Neural cell (in vitro differentiated cells): ENCODE measurements at regions not wholly inside any gene's neighbourhood (a gene's known extent, or its start where the extent isn't known, plus 50 kb on each side); places are given as distances from the start of the nearest gene placed in this dataset.

Experiments used
- H2AFZ ChIP-seq: fragments of 200-600, 300-800 bp; sonication (generic), shearing (Covaris generic); 2 replicates; pipeline ENCODE4 v1.6.0; 2014; ENCODE audit warnings: low read depth, mild to moderate bottlenecking, antibody characterized with exemption, low read length, moderate library complexity
- H3F3A ChIP-seq: fragments of 200-600 bp; shearing (Covaris generic); 2 replicates; pipeline ENCODE4 v1.6.1; 2016; ENCODE audit warnings: mild to moderate bottlenecking, moderate library complexity, mixed read lengths, antibody characterized with exemption, low read length; ENCODE audit not compliant: insufficient read depth, poor library complexity, severe bottlenecking
- H3K27ac ChIP-seq: fragments of 200-600, 300-800 bp; sonication (generic), shearing (Covaris generic); 2 replicates; pipeline ENCODE4 v1.5.1; 2014; ENCODE audit warnings: mild to moderate bottlenecking, low read length, moderate library complexity
- H3K27me3 ChIP-seq: fragments of 300-800, 200-600 bp; sonication (generic), shearing (Covaris generic); 2 replicates; pipeline ENCODE4 v1.6.0; 2014; ENCODE audit warnings: mild to moderate bottlenecking, low read depth, low read length, moderate library complexity; ENCODE audit not compliant: insufficient read depth
- H3K36me3 ChIP-seq: fragments of 300-800, 200-600 bp; sonication (generic), shearing (Covaris generic); 2 replicates; pipeline ENCODE4 v1.5.1; 2014; ENCODE audit warnings: mild to moderate bottlenecking, antibody characterized with exemption, low read length, moderate library complexity; ENCODE audit not compliant: insufficient read depth
- H3K4me2 ChIP-seq: fragments of 300-800, 200-600 bp; sonication (generic), shearing (Covaris generic); 2 replicates; pipeline ENCODE4 v1.6.0; 2014; ENCODE audit warnings: mild to moderate bottlenecking, low read length
- H3K4me3 ChIP-seq: fragments of 300-800, 200-600 bp; sonication (generic), shearing (Covaris generic); 2 replicates; pipeline ENCODE4 v1.5.1; 2014; ENCODE audit warnings: mild to moderate bottlenecking, low read length, moderate library complexity
- H3K79me2 ChIP-seq: fragments of 200-600 bp; shearing (Covaris generic); replicated peaks from 2 replicates; pipeline ENCODE4 v1.6.0; 2014; ENCODE audit warnings: mild to moderate bottlenecking, low read length, moderate library complexity; ENCODE audit not compliant: insufficient read depth
- H3K9ac ChIP-seq: fragments of 300-800, 200-600 bp; sonication (generic), shearing (Covaris generic); 2 replicates; pipeline ENCODE4 v1.6.1; 2016; ENCODE audit warnings: mild to moderate bottlenecking, low read length, mixed read lengths
- H3K9me2 ChIP-seq: fragments of 200-600 bp; shearing (Covaris generic); 2 replicates; pipeline ENCODE4 v1.6.1; 2016; ENCODE audit warnings: mild to moderate bottlenecking, low read length, mixed read lengths; ENCODE audit not compliant: insufficient read depth
- H3K9me3 ChIP-seq: fragments of 200-600, 300-800 bp; sonication (generic), shearing (Covaris generic); 2 replicates; pipeline ENCODE4 v1.6.1; 2016; ENCODE audit warnings: mild to moderate bottlenecking, mixed run types, low read length, moderate library complexity, mixed read lengths
- H4K20me1 ChIP-seq: fragments of 200-600 bp; shearing (Covaris generic); 2 replicates; pipeline ENCODE4 v1.6.1; 2016; ENCODE audit warnings: mild to moderate bottlenecking, mixed run types; ENCODE audit not compliant: insufficient read depth
- EP300 ChIP-seq: fragments of 450-650 bp; conservative IDR thresholded peaks from 2 replicates; pipeline ENCODE4 v1.6.1; 2014; ENCODE audit warnings: antibody characterized with exemption, mild to moderate bottlenecking, moderate library complexity; ENCODE audit not compliant: poor library complexity, severe bottlenecking
- EZH2 ChIP-seq: fragments of 200-600, 300-800 bp; shearing (Covaris generic), sonication (generic); IDR thresholded peaks from 2 replicates; pipeline ENCODE4 v1.6.1; 2014; ENCODE audit warnings: antibody characterized with exemption, low read length, borderline replicate concordance, mild to moderate bottlenecking; ENCODE audit not compliant: insufficient read depth, poor library complexity, severe bottlenecking
- MXI1 ChIP-seq: fragments of 450-650 bp; conservative IDR thresholded peaks from 2 replicates; pipeline ENCODE4 v1.6.1; 2014; ENCODE audit warnings: antibody characterized with exemption, mild to moderate bottlenecking; ENCODE audit not compliant: poor library complexity, severe bottlenecking
- POLR2AphosphoS5 ChIP-seq: IDR thresholded peaks from 2 replicates; pipeline ENCODE4 v1.6.1; 2012
- RAD21 ChIP-seq: fragments of 450-650 bp; conservative IDR thresholded peaks from 2 replicates; pipeline ENCODE4 v1.6.1; 2014; ENCODE audit warnings: antibody characterized with exemption, mild to moderate bottlenecking, moderate library complexity
- REST ChIP-seq: IDR thresholded peaks from 2 replicates; pipeline ENCODE4 v1.6.1; 2012; ENCODE audit warnings: borderline replicate concordance
- SMC3 ChIP-seq: fragments of 450-650 bp; conservative IDR thresholded peaks from 2 replicates; pipeline ENCODE4 v1.6.1; 2014; ENCODE audit warnings: antibody characterized with exemption, mild to moderate bottlenecking, moderate library complexity; ENCODE audit not compliant: poor library complexity
- TAF1 ChIP-seq: IDR thresholded peaks from 2 replicates; pipeline ENCODE4 v1.6.1; 2012; ENCODE audit warnings: low read depth
- TF ChIP-seq, protein P1 (sequence below): fragments of 450-650 bp; IDR thresholded peaks from 2 replicates; pipeline ENCODE4 v1.5.1; 2014; ENCODE audit warnings: antibody characterized with exemption, mild to moderate bottlenecking, moderate library complexity; ENCODE audit not compliant: poor library complexity, severe bottlenecking

DNA sequence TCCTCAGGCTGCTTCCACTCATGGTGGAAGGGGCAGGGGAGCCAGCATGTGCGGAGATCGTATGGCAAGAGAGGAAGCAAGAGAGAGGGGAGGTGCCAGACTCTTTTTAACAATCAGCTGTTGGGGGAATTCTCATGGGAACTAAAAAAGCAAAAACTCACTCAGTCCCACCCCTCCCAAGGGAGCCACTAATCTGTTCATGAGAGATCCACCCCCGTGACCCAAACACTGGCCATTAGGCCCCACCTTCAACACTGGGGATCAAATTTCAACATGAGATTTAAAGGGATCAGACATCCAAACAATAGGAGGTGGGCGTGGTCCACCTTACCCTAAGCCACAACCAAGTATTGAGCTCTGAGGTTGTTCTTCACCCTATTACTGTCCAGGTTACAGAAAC, 375.1 kb downstream of the GRIN2B start:
- no peaks in the 10 kb centered on the region for H3K27me3 ChIP-seq
- H2AFZ ChIP-seq: no peak overlapping the region
- no peaks in the 10 kb centered on the region for H3F3A ChIP-seq
- H4K20me1 ChIP-seq: no peaks in the 10 kb centered on the region
- no peak for TF ChIP-seq SMC3
- no peak for TF ChIP-seq EP300
- TF ChIP-seq TAF1: no peak
- TF ChIP-seq REST: no peak
- no peak for TF ChIP-seq EZH2
- TF ChIP-seq RAD21: no peak
- TF ChIP-seq, protein P1, sequence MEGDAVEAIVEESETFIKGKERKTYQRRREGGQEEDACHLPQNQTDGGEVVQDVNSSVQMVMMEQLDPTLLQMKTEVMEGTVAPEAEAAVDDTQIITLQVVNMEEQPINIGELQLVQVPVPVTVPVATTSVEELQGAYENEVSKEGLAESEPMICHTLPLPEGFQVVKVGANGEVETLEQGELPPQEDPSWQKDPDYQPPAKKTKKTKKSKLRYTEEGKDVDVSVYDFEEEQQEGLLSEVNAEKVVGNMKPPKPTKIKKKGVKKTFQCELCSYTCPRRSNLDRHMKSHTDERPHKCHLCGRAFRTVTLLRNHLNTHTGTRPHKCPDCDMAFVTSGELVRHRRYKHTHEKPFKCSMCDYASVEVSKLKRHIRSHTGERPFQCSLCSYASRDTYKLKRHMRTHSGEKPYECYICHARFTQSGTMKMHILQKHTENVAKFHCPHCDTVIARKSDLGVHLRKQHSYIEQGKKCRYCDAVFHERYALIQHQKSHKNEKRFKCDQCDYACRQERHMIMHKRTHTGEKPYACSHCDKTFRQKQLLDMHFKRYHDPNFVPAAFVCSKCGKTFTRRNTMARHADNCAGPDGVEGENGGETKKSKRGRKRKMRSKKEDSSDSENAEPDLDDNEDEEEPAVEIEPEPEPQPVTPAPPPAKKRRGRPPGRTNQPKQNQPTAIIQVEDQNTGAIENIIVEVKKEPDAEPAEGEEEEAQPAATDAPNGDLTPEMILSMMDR: no peak
- no peak for TF ChIP-seq MXI1
- TF ChIP-seq POLR2AphosphoS5: no peak
- H3K36me3 ChIP-seq: no peaks in the 10 kb centered on the region
- H3K4me2 ChIP-seq: no peak overlapping the region
- no peaks in the 10 kb centered on the region for H3K9me2 ChIP-seq
- no peaks in the 10 kb centered on the region for H3K9me3 ChIP-seq
- H3K4me3 ChIP-seq: no peak overlapping the region
- no peak overlapping the region for H3K27ac ChIP-seq
- H3K79me2 ChIP-seq: no peaks in the 10 kb centered on the region
- no peak overlapping the region for H3K9ac ChIP-seq

DNA sequence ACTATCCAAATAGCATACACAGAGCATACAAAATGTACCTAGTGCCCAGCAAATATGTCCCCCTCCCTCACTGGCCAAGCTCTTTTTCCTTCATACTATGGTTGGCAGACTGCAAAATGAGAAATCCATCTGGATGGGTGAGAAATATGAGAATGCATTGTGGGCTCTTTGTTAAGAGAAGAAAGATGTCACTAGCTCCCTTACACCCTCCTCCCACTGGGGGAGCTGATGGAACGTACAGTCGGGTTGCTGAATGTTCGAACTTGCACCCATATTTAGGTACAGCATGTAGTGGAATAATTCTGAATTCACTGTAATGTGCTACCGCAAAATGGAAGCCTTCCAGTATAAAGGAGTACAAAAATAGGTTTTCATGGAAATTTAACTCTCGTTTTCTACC, 377.4 kb downstream of the GRIN2B start:
- no peak for TF ChIP-seq EP300
- TF ChIP-seq MXI1: no peak
- TF ChIP-seq POLR2AphosphoS5: no peak
- TF ChIP-seq RAD21: no peak
- TF ChIP-seq EZH2: no peak
- TF ChIP-seq, protein P1: no peak
- TF ChIP-seq TAF1: no peak
- TF ChIP-seq SMC3: no peak
- no peak for TF ChIP-seq REST
- Histone ChIP-seq H3K9me2 (no peaks in the 10 kb centered on the region), H3K9me3 (no peaks in the 10 kb centered on the region), H4K20me1 (no peaks in the 10 kb centered on the region), H3K79me2 (no peaks in the 10 kb centered on the region), H3F3A (no peaks in the 10 kb centered on the region), H3K27me3 (no peaks in the 10 kb centered on the region), H3K4me2 (no peak overlapping the region), H3K27ac (no peak overlapping the region), H2AFZ (no peak overlapping the region), H3K4me3 (no peak overlapping the region), H3K36me3 (no peaks in the 10 kb centered on the region), H3K9ac (no peak overlapping the region)
